Panc1 (cell line): ENCODE measurements at regions not wholly inside any gene's neighbourhood (a gene's known extent, or its start where the extent isn't known, plus 50 kb on each side); places are given as distances from the start of the nearest gene placed in this dataset.

Experiments used
- ATAC-seq: fragments of 200-7000 bp; cut with Tn5 transposase; 2 replicates; pipeline ENCODE4 v1.9.1; 2020; ENCODE audit warnings: mild to moderate bottlenecking, moderate library complexity
- BruUV-seq: library from RNA; stranded (reverse); fragments of 400-500 nt; replicated peaks from 2 replicates; lab custom pipeline; 2021; lab: Mats Ljungman, UMichigan
- CTCF ChIA-PET: fragments of 300-600 bp; sonication (Branson Sonifier 250); formaldehyde crosslinking; loops from one replicate; lab custom pipeline; 2022; ENCODE audit warnings: antibody characterized with exemption; lab: Charles Lee
- POLR2A ChIA-PET: fragments of 300-600 bp; sonication (Branson Sonifier 250); formaldehyde crosslinking; loops from one replicate; lab custom pipeline; 2022; ENCODE audit warnings: antibody characterized with exemption; lab: Charles Lee
- DNase-seq: peaks from one replicate; pipeline ENCODE4 v3.0.0-alpha.2; 2010; ENCODE audit warnings: low read depth, low spot score
- H3K27ac ChIP-seq: 2 replicates; pipeline ENCODE4 v1.5.1; 2011; ENCODE audit warnings: mild to moderate bottlenecking, low read length, inconsistent platforms
- H3K27me3 ChIP-seq: fragments of 200-500 bp; sonication (Bioruptor generic); 2 replicates; pipeline ENCODE4 v1.6.0; 2014; ENCODE audit warnings: low read length, inconsistent platforms; ENCODE audit not compliant: control insufficient read depth, insufficient read depth
- H3K36me3 ChIP-seq: fragments of 200-500 bp; sonication (Bioruptor generic); 2 replicates; pipeline ENCODE4 v1.5.1; 2014; ENCODE audit warnings: inconsistent platforms, mild to moderate bottlenecking, low read length, moderate library complexity; ENCODE audit not compliant: control insufficient read depth, insufficient read depth
- H3K4me1 ChIP-seq: 2 replicates; pipeline ENCODE4 v1.5.1; 2011; ENCODE audit warnings: inconsistent platforms, mild to moderate bottlenecking, low read length, moderate library complexity; ENCODE audit not compliant: control insufficient read depth, insufficient read depth
- H3K4me3 ChIP-seq, 2 experiments: 2 replicates each; pipeline ENCODE4 v1.5.1; 2011 to 2012; ENCODE audit warnings: low read depth in 2 of 2, low read length in 2 of 2, mild to moderate bottlenecking in 2 of 2, inconsistent platforms in 1 of 2, moderate library complexity in 1 of 2
- H3K9me3 ChIP-seq: fragments of 200-500 bp; sonication (Bioruptor generic); 2 replicates; pipeline ENCODE4 v1.5.1; 2014; ENCODE audit warnings: low read depth, mild to moderate bottlenecking, inconsistent platforms, low read length, moderate library complexity; ENCODE audit not compliant: control insufficient read depth, insufficient read depth
- POLR2AphosphoS5 ChIP-seq: IDR thresholded peaks from 2 replicates; pipeline ENCODE4 v1.6.1; 2012; ENCODE audit warnings: mild to moderate bottlenecking, low read depth, low read length, moderate library complexity
- SIN3A ChIP-seq: IDR thresholded peaks from 2 replicates; pipeline ENCODE4 v1.6.1; 2012; ENCODE audit warnings: low read depth, mild to moderate bottlenecking, low read length, moderate library complexity, borderline replicate concordance; ENCODE audit not compliant: insufficient read depth
- TCF7L2 ChIP-seq: IDR thresholded peaks from 2 replicates; pipeline ENCODE4 v1.6.1; 2011; ENCODE audit warnings: mild to moderate bottlenecking, low read depth, low read length, inconsistent platforms
- in situ Hi-C: cut with HindIII; loops from 2 replicates; pipeline ENCODE4 v1.10.0; 2016; ENCODE audit warnings: low sequenced_read_pairs, low pct_unique_long_range_greater_than_20kb
- intact Hi-C: fragments of 100-400 bp; cut with micrococcal nuclease; formaldehyde crosslinking; loops from one replicate; pipeline ENCODE4 v1.10.0; 2022; ENCODE audit not compliant: unreplicated experiment
- TF ChIP-seq, protein P1 (sequence below): fragments of 450-650 bp; IDR thresholded peaks from 2 replicates; pipeline ENCODE4 v1.5.1; 2017; ENCODE audit warnings: mild to moderate bottlenecking
- TF ChIP-seq, protein P2 (sequence below), 2 experiments: IDR thresholded peaks; 2 replicates each; pipeline ENCODE4 v1.6.1; 2011 to 2012; ENCODE audit warnings: low read depth in 2 of 2, control low read depth in 1 of 2, low read length in 1 of 2, mild to moderate bottlenecking in 1 of 2, moderate library complexity in 1 of 2; ENCODE audit not compliant: insufficient read depth in 1 of 2

DNA sequence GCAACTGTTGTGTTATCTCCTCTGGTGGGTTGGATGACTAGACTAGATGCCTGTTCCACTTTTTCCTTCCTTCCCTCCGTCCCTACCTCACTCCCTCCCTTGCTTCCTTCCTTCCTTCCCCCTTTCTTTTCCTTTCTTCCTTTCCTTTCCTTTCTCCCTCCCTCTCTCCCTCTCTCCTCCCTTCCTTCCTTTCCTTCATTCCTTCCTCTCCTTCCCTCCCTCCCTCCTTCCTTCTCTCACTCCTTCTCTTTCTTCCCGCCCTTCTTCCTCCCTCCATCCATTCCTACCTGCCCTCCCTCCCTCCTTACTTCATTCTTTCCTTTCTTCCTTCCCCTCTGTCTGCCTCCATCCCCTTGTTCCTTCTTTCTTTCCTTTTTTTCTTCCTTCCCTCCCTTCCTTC is 1045.3 kb downstream of the OTOL1 start:
- BruUV-seq = no TSS peak
- DNase-seq (no peak), ATAC-seq (no peak)
- POLR2A ChIA-PET = no interaction called here
- TF ChIP-seq, protein P1, sequence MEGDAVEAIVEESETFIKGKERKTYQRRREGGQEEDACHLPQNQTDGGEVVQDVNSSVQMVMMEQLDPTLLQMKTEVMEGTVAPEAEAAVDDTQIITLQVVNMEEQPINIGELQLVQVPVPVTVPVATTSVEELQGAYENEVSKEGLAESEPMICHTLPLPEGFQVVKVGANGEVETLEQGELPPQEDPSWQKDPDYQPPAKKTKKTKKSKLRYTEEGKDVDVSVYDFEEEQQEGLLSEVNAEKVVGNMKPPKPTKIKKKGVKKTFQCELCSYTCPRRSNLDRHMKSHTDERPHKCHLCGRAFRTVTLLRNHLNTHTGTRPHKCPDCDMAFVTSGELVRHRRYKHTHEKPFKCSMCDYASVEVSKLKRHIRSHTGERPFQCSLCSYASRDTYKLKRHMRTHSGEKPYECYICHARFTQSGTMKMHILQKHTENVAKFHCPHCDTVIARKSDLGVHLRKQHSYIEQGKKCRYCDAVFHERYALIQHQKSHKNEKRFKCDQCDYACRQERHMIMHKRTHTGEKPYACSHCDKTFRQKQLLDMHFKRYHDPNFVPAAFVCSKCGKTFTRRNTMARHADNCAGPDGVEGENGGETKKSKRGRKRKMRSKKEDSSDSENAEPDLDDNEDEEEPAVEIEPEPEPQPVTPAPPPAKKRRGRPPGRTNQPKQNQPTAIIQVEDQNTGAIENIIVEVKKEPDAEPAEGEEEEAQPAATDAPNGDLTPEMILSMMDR = no peak
- TF ChIP-seq POLR2AphosphoS5 = no peak
- no peak for TF ChIP-seq SIN3A
- TF ChIP-seq TCF7L2 = no peak
- TF ChIP-seq, protein P2, sequence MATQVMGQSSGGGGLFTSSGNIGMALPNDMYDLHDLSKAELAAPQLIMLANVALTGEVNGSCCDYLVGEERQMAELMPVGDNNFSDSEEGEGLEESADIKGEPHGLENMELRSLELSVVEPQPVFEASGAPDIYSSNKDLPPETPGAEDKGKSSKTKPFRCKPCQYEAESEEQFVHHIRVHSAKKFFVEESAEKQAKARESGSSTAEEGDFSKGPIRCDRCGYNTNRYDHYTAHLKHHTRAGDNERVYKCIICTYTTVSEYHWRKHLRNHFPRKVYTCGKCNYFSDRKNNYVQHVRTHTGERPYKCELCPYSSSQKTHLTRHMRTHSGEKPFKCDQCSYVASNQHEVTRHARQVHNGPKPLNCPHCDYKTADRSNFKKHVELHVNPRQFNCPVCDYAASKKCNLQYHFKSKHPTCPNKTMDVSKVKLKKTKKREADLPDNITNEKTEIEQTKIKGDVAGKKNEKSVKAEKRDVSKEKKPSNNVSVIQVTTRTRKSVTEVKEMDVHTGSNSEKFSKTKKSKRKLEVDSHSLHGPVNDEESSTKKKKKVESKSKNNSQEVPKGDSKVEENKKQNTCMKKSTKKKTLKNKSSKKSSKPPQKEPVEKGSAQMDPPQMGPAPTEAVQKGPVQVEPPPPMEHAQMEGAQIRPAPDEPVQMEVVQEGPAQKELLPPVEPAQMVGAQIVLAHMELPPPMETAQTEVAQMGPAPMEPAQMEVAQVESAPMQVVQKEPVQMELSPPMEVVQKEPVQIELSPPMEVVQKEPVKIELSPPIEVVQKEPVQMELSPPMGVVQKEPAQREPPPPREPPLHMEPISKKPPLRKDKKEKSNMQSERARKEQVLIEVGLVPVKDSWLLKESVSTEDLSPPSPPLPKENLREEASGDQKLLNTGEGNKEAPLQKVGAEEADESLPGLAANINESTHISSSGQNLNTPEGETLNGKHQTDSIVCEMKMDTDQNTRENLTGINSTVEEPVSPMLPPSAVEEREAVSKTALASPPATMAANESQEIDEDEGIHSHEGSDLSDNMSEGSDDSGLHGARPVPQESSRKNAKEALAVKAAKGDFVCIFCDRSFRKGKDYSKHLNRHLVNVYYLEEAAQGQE (IDR thresholded peaks at IDR 0.05; ENCODE audit: insufficient read depth in 1 of 2, low read depth in 2 of 2, low read length in 1 of 2) = no peak
- Histone ChIP-seq H3K9me3 (no peaks in the 10 kb centered on the region), H3K4me3 (no peak overlapping the region), H3K27me3 (no peaks in the 10 kb centered on the region), H3K36me3 (no peaks in the 10 kb centered on the region), H3K4me1 (no peaks in the 10 kb centered on the region), H3K27ac (no peak overlapping the region)
- CTCF ChIA-PET = no interaction called here
- intact Hi-C loops (no loop called here), in situ Hi-C loops (no loop called here)

GRCh38 chr3:162544246-162544645 is 1047.6 kb downstream of the OTOL1 start:
- no TSS peak for BruUV-seq
- Histone ChIP-seq H3K27me3 (no peaks in the 10 kb centered on the region), H3K27ac (no peak overlapping the region), H3K36me3 (no peaks in the 10 kb centered on the region), H3K4me1 (no peaks in the 10 kb centered on the region), H3K4me3 (no peak overlapping the region), H3K9me3 (no peaks in the 10 kb centered on the region)
- TF ChIP-seq TCF7L2 (no peak), POLR2AphosphoS5 (no peak), SIN3A (no peak)
- TF ChIP-seq, protein P1 = no peak
- TF ChIP-seq, protein P2 (IDR thresholded peaks at IDR 0.05; ENCODE audit: insufficient read depth in 1 of 2, low read depth in 2 of 2, low read length in 1 of 2) = no peak
- DNase-seq (no peak), ATAC-seq (no peak)
- intact Hi-C loops = no loop called here
- POLR2A ChIA-PET = no interaction called here
- CTCF ChIA-PET = no interaction called here
- in situ Hi-C loops = no loop called here
